K562 (cell line): ENCODE measurements at regions not wholly inside any gene's neighbourhood (a gene's known extent, or its start where the extent isn't known, plus 50 kb on each side); places are given as distances from the start of the nearest gene placed in this dataset.

ENCODE experiments used
- ATAC-seq: fragments of 200-7000 bp; cut with Tn5 transposase; 3 replicates; pipeline ENCODE4 v1.9.1; 2020; ENCODE audit warnings: moderate library complexity
- BruUV-seq: library from RNA; stranded (reverse); fragments of 400-500 nt; replicated peaks from 2 replicates; lab custom pipeline; 2021; lab: Mats Ljungman, UMichigan
- CTCF ChIA-PET: fragments of 300-600 bp; formaldehyde crosslinking; extraction: SDS; loops from one replicate; lab custom pipeline; 2021; ENCODE audit warnings: low intra/inter-chr PET ratio; lab: Yijun Ruan, JAX
- POLR2A ChIA-PET: fragments of 300-600, 350-650 bp; sonication (Branson Sonifier 250); formaldehyde crosslinking; extraction: SDS; loops from one replicate; lab custom pipeline; 2021; ENCODE audit warnings: antibody characterized with exemption, inconsistent platforms; lab: Yijun Ruan, JAX
- DNase-seq, 4 experiments: peaks; one replicate each; pipeline versions ENCODE4 v3.0.0 to v3.0.0-alpha.2; 2011 to 2018; ENCODE audit warnings: low spot score in 3 of 4, mixed read lengths in 3 of 4; ENCODE audit errors: extremely low read depth in 1 of 4
- FAIRE-seq: peaks from 2 replicates; lab custom pipeline; 2011; peaks lifted over from hg19 to GRCh38; lab: Jason Lieb, UNC
- H2AFZ ChIP-seq: 2 replicates; pipeline ENCODE4 v1.6.0; 2011; ENCODE audit warnings: low read depth, low read length, control low read depth, inconsistent platforms
- H3K27ac ChIP-seq: fragments of 200-600 bp; 3 replicates; pipeline ENCODE4 v1.8.0; 2011; ENCODE audit warnings: low read depth, mild to moderate bottlenecking, control low read depth, inconsistent platforms, low read length, moderate library complexity, mixed read lengths; ENCODE audit errors: extremely low read depth
- H3K27me3 ChIP-seq, 2 experiments: fragments of 300-600 bp in 1 of 2; 2 replicates in 1 of 2; 3 replicates in 1 of 2; pipeline versions ENCODE4 v1.6.0 to v1.8.0; 2011; ENCODE audit warnings: inconsistent platforms in 2 of 2, low read length in 2 of 2, mild to moderate bottlenecking in 1 of 2, mixed read lengths in 1 of 2, moderate library complexity in 1 of 2; ENCODE audit not compliant: control insufficient read depth in 2 of 2, insufficient read depth in 2 of 2
- H3K36me3 ChIP-seq: fragments of 300-600 bp; 3 replicates; pipeline ENCODE4 v1.8.0; 2011; ENCODE audit warnings: mild to moderate bottlenecking, low read length, inconsistent platforms; ENCODE audit not compliant: control insufficient read depth, insufficient read depth
- H3K4me1 ChIP-seq, 2 experiments: fragments of 200-600 bp in 1 of 2; replicated peaks in 1 of 2; 2 replicates in 1 of 2; 3 replicates in 1 of 2; pipeline versions ENCODE4 v1.5.1 to v1.8.0; 2011; ENCODE audit warnings: inconsistent platforms in 2 of 2, low read length in 2 of 2, mild to moderate bottlenecking in 1 of 2, mixed read lengths in 1 of 2, moderate library complexity in 1 of 2; ENCODE audit not compliant: control insufficient read depth in 2 of 2, insufficient read depth in 2 of 2
- H3K4me2 ChIP-seq: 2 replicates; pipeline ENCODE4 v1.6.1; 2011; ENCODE audit warnings: low read length, control low read depth, inconsistent platforms, mixed read lengths; ENCODE audit not compliant: insufficient read depth
- H3K4me3 ChIP-seq: fragments of 200-600 bp; sonication (generic), shearing (Covaris generic); 2 replicates; pipeline ENCODE4 v1.5.1; 2016; ENCODE audit warnings: control low read depth, inconsistent platforms
- H3K79me2 ChIP-seq: fragments of 200-600 bp; 3 replicates; pipeline ENCODE4 v1.8.0; 2011; ENCODE audit warnings: low read length, inconsistent platforms; ENCODE audit not compliant: control insufficient read depth, insufficient read depth
- H3K9ac ChIP-seq, 2 experiments: 2 replicates each; pipeline versions ENCODE4 v1.6.0 to v1.6.1; 2011; ENCODE audit warnings: low read depth in 2 of 2, low read length in 2 of 2, control low read depth in 1 of 2, inconsistent platforms in 1 of 2, mild to moderate bottlenecking in 1 of 2, mixed read lengths in 1 of 2; ENCODE audit not compliant: insufficient read depth in 1 of 2
- H3K9me1 ChIP-seq: one replicate; pipeline ENCODE4 v1.6.0; 2011; ENCODE audit warnings: inconsistent platforms, mild to moderate bottlenecking, low read length, moderate library complexity; ENCODE audit not compliant: control insufficient read depth, insufficient read depth
- H3K9me3 ChIP-seq: replicated peaks from 2 replicates; pipeline ENCODE4 v1.5.1; 2011; ENCODE audit warnings: low read depth, low read length, inconsistent platforms; ENCODE audit not compliant: control insufficient read depth, insufficient read depth
- H4K20me1 ChIP-seq: replicated peaks from 2 replicates; pipeline ENCODE4 v1.6.1; 2011; ENCODE audit warnings: low read length, inconsistent platforms, mixed read lengths; ENCODE audit not compliant: control insufficient read depth, insufficient read depth
- FOXP1 ChIP-seq: sonication (generic); formaldehyde crosslinking; IDR thresholded peaks from 2 replicates; pipeline ENCODE4 v1.8.0; 2022; ENCODE audit warnings: mild to moderate bottlenecking, missing genetic modification reagents
- POLR2B ChIP-seq: fragments of 450-650 bp; IDR thresholded peaks from 2 replicates; pipeline ENCODE4 v1.6.1; 2018; ENCODE audit warnings: low read depth; ENCODE audit not compliant: partially characterized antibody
- PRDM10 ChIP-seq: fragments of 450-650 bp; IDR thresholded peaks from 2 replicates; pipeline ENCODE4 v1.6.1; 2018; ENCODE audit not compliant: partially characterized antibody
- RBM25 ChIP-seq: fragments of 200-400 bp; formaldehyde crosslinking; IDR thresholded peaks from 2 replicates; pipeline ENCODE4 v1.6.1; 2018; ENCODE audit warnings: low read length, low read depth, moderate library complexity; ENCODE audit not compliant: severe bottlenecking
- WGBS: fragments of 100-300 bp; shearing (Covaris generic); methylation state at CpG from one replicate; pipeline ENCODE4 v1.1.6; 2016; ENCODE audit warnings: low coverage, mixed read lengths; ENCODE audit not compliant: insufficient coverage; ENCODE audit errors: missing lambda C conversion rate; 5-methylcytosine and 5-hydroxymethylcytosine counted together
- in situ Hi-C: fragments of 300-500 bp; cut with MboI; formaldehyde crosslinking; loops from 4 replicates; pipeline ENCODE4 v1.15.0; 2018; ENCODE audit warnings: inconsistent platforms, mixed read lengths
- intact Hi-C: fragments of 100-400 bp; cut with micrococcal nuclease; formaldehyde crosslinking; loops from 2 replicates; pipeline ENCODE4 v1.14.2; 2022

GRCh38 chr13:106153876-106154275, 381.6 kb downstream of the EFNB2 start:
- Histone ChIP-seq H3K36me3 (no peaks in the 10 kb centered on the region), H3K79me2 (no peaks in the 10 kb centered on the region), H3K4me2 (no peak overlapping the region), H3K27me3 (no peaks in the 10 kb centered on the region), H3K4me3 (no peak overlapping the region), H4K20me1 (no peaks in the 10 kb centered on the region), H3K9me3 (no peaks in the 10 kb centered on the region), H2AFZ (no peak overlapping the region), H3K4me1 (no peaks in the 10 kb centered on the region), H3K27ac (no peak overlapping the region), H3K9ac (no peak overlapping the region), H3K9me1 (no peaks in the 10 kb centered on the region)
- DNase-seq (no peak), FAIRE-seq (no peak), ATAC-seq (no peak)
- WGBS: 0% methylated on average over 1 of the region's 1 CpG
- TF ChIP-seq RBM25 (no peak), FOXP1 (CRISPR knock-in tag) (no peak), POLR2B (no peak), PRDM10 (no peak)
- CTCF ChIA-PET: no interaction called here
- intact Hi-C loops (no loop called here), in situ Hi-C loops (no loop called here)
- POLR2A ChIA-PET: no interaction called here
- BruUV-seq: no TSS peak
